IMR-90 (cell line): ENCODE measurements at regions not wholly inside any gene's neighbourhood (a gene's known extent, or its start where the extent isn't known, plus 50 kb on each side); places are given as distances from the start of the nearest gene placed in this dataset.

Source experiments
- ATAC-seq: fragments of 200-7000 bp; cut with Tn5 transposase; 2 replicates; pipeline ENCODE4 v1.9.1; 2020; ENCODE audit warnings: low read depth, mild to moderate bottlenecking, moderate library complexity
- BruUV-seq: library from RNA; stranded (reverse); fragments of 400-500 nt; replicated peaks from 2 replicates; lab custom pipeline; 2021; lab: Mats Ljungman, UMichigan
- CTCF ChIA-PET: fragments of 300-600 bp; formaldehyde crosslinking; extraction: SDS; loops from one replicate; lab custom pipeline; 2021; ENCODE audit warnings: antibody characterized with exemption; lab: Yijun Ruan, JAX
- POLR2A ChIA-PET: fragments of 300-600 bp; sonication (Branson Sonifier 250); formaldehyde crosslinking; loops from one replicate; lab custom pipeline; 2022; ENCODE audit warnings: antibody characterized with exemption; ENCODE audit not compliant: unreplicated experiment; lab: Charles Lee
- DNase-seq: peaks from one replicate; pipeline ENCODE4 v3.0.0; 2013
- H2AFZ ChIP-seq: replicated peaks from 2 replicates; pipeline ENCODE3; 2013; ENCODE audit warnings: low read length, mild to moderate bottlenecking; ENCODE audit not compliant: poor library complexity
- H2AK5ac ChIP-seq: 2 replicates; pipeline ENCODE4 v1.6.1; 2013; ENCODE audit warnings: low read depth, low read length, inconsistent platforms
- H2AK9ac ChIP-seq: replicated peaks from 2 replicates; pipeline ENCODE3; 2013; ENCODE audit warnings: mild to moderate bottlenecking, low read depth, low read length, moderate library complexity; ENCODE audit not compliant: poor library complexity
- H2BK120ac ChIP-seq: 2 replicates; pipeline ENCODE4 v1.6.1; 2013; ENCODE audit warnings: low read depth, low read length, inconsistent platforms
- H2BK15ac ChIP-seq: 3 replicates; pipeline ENCODE4 v1.6.1; 2013; ENCODE audit warnings: low read depth, low read length, inconsistent platforms
- H2BK20ac ChIP-seq: 2 replicates; pipeline ENCODE4 v1.6.1; 2013; ENCODE audit warnings: low read depth, mild to moderate bottlenecking, inconsistent platforms, low read length, moderate library complexity
- H2BK5ac ChIP-seq: 2 replicates; pipeline ENCODE4 v1.6.1; 2013; ENCODE audit warnings: mild to moderate bottlenecking, low read depth, low read length, inconsistent platforms; ENCODE audit not compliant: poor library complexity, severe bottlenecking
- H3K14ac ChIP-seq: replicated peaks from 2 replicates; pipeline ENCODE4 v1.6.1; 2013; ENCODE audit warnings: low read depth, low read length, inconsistent platforms
- H3K18ac ChIP-seq: 2 replicates; pipeline ENCODE4 v1.6.1; 2013; ENCODE audit warnings: low read depth, low read length, control low read depth
- H3K23ac ChIP-seq: 2 replicates; pipeline ENCODE4 v1.6.1; 2013; ENCODE audit warnings: low read depth, low read length, inconsistent platforms
- H3K27ac ChIP-seq: 2 replicates; pipeline ENCODE4 v1.5.1; 2013; ENCODE audit warnings: mild to moderate bottlenecking, control low read depth, low read length; ENCODE audit not compliant: insufficient read depth
- H3K27me3 ChIP-seq: 2 replicates; pipeline ENCODE4 v1.6.1; 2013; ENCODE audit warnings: low read length; ENCODE audit not compliant: control insufficient read depth, insufficient read depth
- H3K36me3 ChIP-seq: 2 replicates; pipeline ENCODE4 v1.6.1; 2013; ENCODE audit warnings: low read length, mixed read lengths; ENCODE audit not compliant: control insufficient read depth, insufficient read depth
- H3K4ac ChIP-seq: 2 replicates; pipeline ENCODE4 v1.6.1; 2013; ENCODE audit warnings: low read depth, low read length, inconsistent platforms
- H3K4me1 ChIP-seq: 2 replicates; pipeline ENCODE4 v1.6.1; 2013; ENCODE audit warnings: low read length, mixed read lengths; ENCODE audit not compliant: control insufficient read depth, insufficient read depth
- H3K4me2 ChIP-seq: 2 replicates; pipeline ENCODE4 v1.6.1; 2013; ENCODE audit warnings: low read depth, mild to moderate bottlenecking, control low read depth, low read length, moderate library complexity
- H3K4me3 ChIP-seq: 2 replicates; pipeline ENCODE4 v1.5.1; 2013; ENCODE audit warnings: low read depth, mild to moderate bottlenecking, control low read depth, low read length, moderate library complexity; ENCODE audit not compliant: insufficient read depth
- H3K56ac ChIP-seq: 2 replicates; pipeline ENCODE4 v1.6.1; 2013; ENCODE audit warnings: low read length, inconsistent platforms; ENCODE audit not compliant: insufficient read depth; ENCODE audit errors: extremely low read depth
- H3K79me1 ChIP-seq, 2 experiments: 2 replicates each; pipeline ENCODE4 v1.6.1; 2013; ENCODE audit warnings: low read length in 2 of 2, inconsistent platforms in 1 of 2, low read depth in 1 of 2
- H3K9ac ChIP-seq: 2 replicates; pipeline ENCODE4 v1.6.1; 2013; ENCODE audit warnings: low read depth, low read length, control low read depth
- H3K9me1 ChIP-seq: 2 replicates; pipeline ENCODE4 v1.6.1; 2013; ENCODE audit warnings: low read length, inconsistent platforms; ENCODE audit not compliant: insufficient read depth
- H3K9me3 ChIP-seq: 2 replicates; pipeline ENCODE4 v1.6.1; 2013; ENCODE audit warnings: low read length; ENCODE audit not compliant: control insufficient read depth, insufficient read depth
- H4K20me1 ChIP-seq: 2 replicates; pipeline ENCODE4 v1.6.1; 2013; ENCODE audit warnings: low read length, inconsistent platforms; ENCODE audit not compliant: insufficient read depth
- H4K5ac ChIP-seq: 2 replicates; pipeline ENCODE4 v1.6.1; 2013; ENCODE audit warnings: mild to moderate bottlenecking, low read depth, low read length, control low read depth
- H4K8ac ChIP-seq, 2 experiments: 2 replicates each; pipeline ENCODE4 v1.6.1; 2013; ENCODE audit warnings: low read depth in 2 of 2, low read length in 2 of 2, control low read depth in 1 of 2, inconsistent platforms in 1 of 2
- H4K91ac ChIP-seq: 2 replicates; pipeline ENCODE4 v1.6.1; 2013; ENCODE audit warnings: low read depth, low read length, inconsistent platforms; ENCODE audit not compliant: insufficient read depth
- BHLHE40 ChIP-seq: fragments of 150-350 bp; IDR thresholded peaks from 2 replicates; pipeline ENCODE4 v1.6.1; 2016; ENCODE audit warnings: mild to moderate bottlenecking, low read depth, low read length
- CEBPB ChIP-seq: IDR thresholded peaks from 2 replicates; pipeline ENCODE4 v1.6.1; 2012; ENCODE audit warnings: low read depth, low read length, improper control_type of control experiment
- CHD1 ChIP-seq: IDR thresholded peaks from 2 replicates; pipeline ENCODE4 v1.6.1; 2012; ENCODE audit warnings: low read depth, low read length, improper control_type of control experiment
- FOS ChIP-seq: fragments of 150-350 bp; IDR thresholded peaks from 2 replicates; pipeline ENCODE4 v1.6.1; 2016; ENCODE audit warnings: low read depth, low read length
- MAFK ChIP-seq: IDR thresholded peaks from 2 replicates; pipeline ENCODE4 v1.6.1; 2012; ENCODE audit warnings: low read depth, low read length, improper control_type of control experiment
- MAZ ChIP-seq: IDR thresholded peaks from 2 replicates; pipeline ENCODE4 v1.6.1; 2012; ENCODE audit warnings: low read depth, mild to moderate bottlenecking, low read length, improper control_type of control experiment, moderate library complexity, borderline replicate concordance
- MXI1 ChIP-seq: IDR thresholded peaks from 2 replicates; pipeline ENCODE4 v1.6.1; 2012; ENCODE audit warnings: low read depth, mild to moderate bottlenecking, low read length, moderate library complexity, borderline replicate concordance
- NFE2L2 ChIP-seq: fragments of 150-350 bp; IDR thresholded peaks from 2 replicates; pipeline ENCODE4 v1.6.1; 2016; ENCODE audit warnings: low read depth, mild to moderate bottlenecking, low read length
- POLR2A ChIP-seq: IDR thresholded peaks from 2 replicates; pipeline ENCODE4 v1.6.1; 2012; ENCODE audit warnings: mild to moderate bottlenecking, low read depth, low read length
- RAD21 ChIP-seq: IDR thresholded peaks from 2 replicates; pipeline ENCODE4 v1.6.1; 2012; ENCODE audit warnings: low read length, improper control_type of control experiment
- RCOR1 ChIP-seq: IDR thresholded peaks from 2 replicates; pipeline ENCODE4 v1.6.1; 2012; ENCODE audit warnings: mild to moderate bottlenecking, low read length, improper control_type of control experiment; ENCODE audit not compliant: insufficient replicate concordance
- RFX5 ChIP-seq: IDR thresholded peaks from 2 replicates; pipeline ENCODE4 v1.8.0; 2012; ENCODE audit warnings: low read depth, mild to moderate bottlenecking, low read length, moderate library complexity
- SMC3 ChIP-seq: fragments of 150-350 bp; IDR thresholded peaks from 2 replicates; pipeline ENCODE4 v1.6.1; 2016; ENCODE audit warnings: low read depth, mild to moderate bottlenecking, antibody characterized with exemption, low read length, moderate library complexity
- WGBS, 2 experiments: methylation state at CpG; one replicate each; pipeline versions ENCODE4 v1.1.5 to v1.1.7; 2013; ENCODE audit warnings: missing lambda C conversion rate in 2 of 2; ENCODE audit not compliant: insufficient read length in 1 of 2; ENCODE audit errors: extremely low coverage in 2 of 2; 5-methylcytosine and 5-hydroxymethylcytosine counted together
- dilution Hi-C: fragments of 300-500 bp; cut with HindIII; formaldehyde crosslinking; loops from one replicate; pipeline ENCODE4 v1.14.3; 2018; ENCODE audit warnings: low sequenced_read_pairs; ENCODE audit not compliant: unreplicated experiment
- in situ Hi-C: fragments of 300-500 bp; cut with MboI; formaldehyde crosslinking; loops from 3 replicates; pipeline ENCODE4 v1.14.3; 2019; ENCODE audit warnings: low sequenced_read_pairs, inconsistent platforms, mixed read lengths
- intact Hi-C: fragments of 100-400 bp; cut with micrococcal nuclease; formaldehyde crosslinking; loops from 2 replicates; pipeline ENCODE4 v1.10.0; 2022
- TF ChIP-seq, protein P1 (sequence below): fragments of 150-350 bp; IDR thresholded peaks from 2 replicates; pipeline ENCODE4 v1.6.1; 2017; ENCODE audit warnings: mild to moderate bottlenecking, antibody characterized with exemption, low read length, low read depth
- TF ChIP-seq, protein P2 (sequence below): fragments of 150-350 bp; IDR thresholded peaks from 2 replicates; pipeline ENCODE4 v1.6.1; 2016; ENCODE audit warnings: low read depth, mild to moderate bottlenecking, low read length, moderate library complexity, borderline replicate concordance
- TF ChIP-seq, protein P3 (sequence below): conservative IDR thresholded peaks from 2 replicates; pipeline ENCODE4 v1.5.1; 2012; ENCODE audit warnings: mild to moderate bottlenecking, low read depth, low read length, improper control_type of control experiment

DNA sequence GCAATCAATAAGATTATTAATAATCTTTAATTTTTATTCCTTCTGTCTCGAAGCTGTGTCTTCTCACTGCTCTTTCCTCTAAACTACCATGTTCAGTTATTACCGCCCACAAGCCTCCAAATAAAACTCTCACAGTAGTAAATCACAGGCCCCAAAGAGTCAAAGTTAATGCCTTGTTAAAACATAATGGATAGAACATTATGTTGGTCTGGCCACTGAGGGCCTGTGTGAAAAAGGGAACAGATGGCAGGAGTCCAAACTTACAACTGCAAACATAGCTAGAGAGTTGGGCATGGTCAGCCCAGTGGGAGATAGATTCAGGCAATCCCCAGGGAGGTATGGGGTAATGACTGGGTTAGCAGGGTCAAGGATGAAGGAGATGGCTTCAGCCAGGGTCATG lies 84.6 kb upstream of the TNIP3 start:
- H3K4me3 ChIP-seq = no peak overlapping the region
- H3K27ac ChIP-seq = no peak overlapping the region
- intact Hi-C loops (no loop called here), dilution Hi-C loops (no loop called here), in situ Hi-C loops (no loop called here)
- H2AK5ac ChIP-seq = no peak overlapping the region
- ChIA-PET POLR2A (no interaction called here), CTCF (interaction anchor here (2.8 kb wide), 1 partner anchor 56 kb away, joined by 15 read pairs; no protein-coding TSS in a partner anchor)
- no peaks in the 10 kb centered on the region for H4K20me1 ChIP-seq
- no peak overlapping the region for H2BK5ac ChIP-seq
- no peak overlapping the region for H4K5ac ChIP-seq
- no peak overlapping the region for H3K14ac ChIP-seq
- no peaks in the 10 kb centered on the region for H3K36me3 ChIP-seq
- no peaks in the 10 kb centered on the region for H3K79me1 ChIP-seq
- H3K4me2 ChIP-seq = no peak overlapping the region
- no peaks in the 10 kb centered on the region for H3K27me3 ChIP-seq
- no peak overlapping the region for H3K56ac ChIP-seq
- no TSS peak for BruUV-seq
- H3K9me1 ChIP-seq = no peaks in the 10 kb centered on the region
- no CpG with 5 or more reads among the region's 2 CpGs for WGBS, 2 experiments
- H2AFZ ChIP-seq = no peak overlapping the region
- DNase-seq = no peak
- H2BK20ac ChIP-seq = no peak overlapping the region
- no peak overlapping the region for H2BK15ac ChIP-seq
- H3K9ac ChIP-seq = no peak overlapping the region
- no peak for ATAC-seq
- no peak overlapping the region for H4K91ac ChIP-seq
- no peak overlapping the region for H2BK120ac ChIP-seq
- H3K4me1 ChIP-seq = no peaks in the 10 kb centered on the region
- no peak overlapping the region for H2AK9ac ChIP-seq
- H3K9me3 ChIP-seq = no peaks in the 10 kb centered on the region
- no peak overlapping the region for H3K4ac ChIP-seq
- no peak overlapping the region for H3K23ac ChIP-seq
- H4K8ac ChIP-seq = no peak overlapping the region
- TF ChIP-seq FOS (no peak), MXI1 (no peak), CHD1 (no peak), RCOR1 (no peak), POLR2A (no peak), RFX5 (no peak), RAD21 (no peak), SMC3 (no peak), BHLHE40 (no peak), CEBPB (no peak), MAZ (no peak), MAFK (no peak), NFE2L2 (no peak)
- TF ChIP-seq, protein P1, sequence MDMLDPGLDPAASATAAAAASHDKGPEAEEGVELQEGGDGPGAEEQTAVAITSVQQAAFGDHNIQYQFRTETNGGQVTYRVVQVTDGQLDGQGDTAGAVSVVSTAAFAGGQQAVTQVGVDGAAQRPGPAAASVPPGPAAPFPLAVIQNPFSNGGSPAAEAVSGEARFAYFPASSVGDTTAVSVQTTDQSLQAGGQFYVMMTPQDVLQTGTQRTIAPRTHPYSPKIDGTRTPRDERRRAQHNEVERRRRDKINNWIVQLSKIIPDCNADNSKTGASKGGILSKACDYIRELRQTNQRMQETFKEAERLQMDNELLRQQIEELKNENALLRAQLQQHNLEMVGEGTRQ = no peak
- TF ChIP-seq, protein P2, sequence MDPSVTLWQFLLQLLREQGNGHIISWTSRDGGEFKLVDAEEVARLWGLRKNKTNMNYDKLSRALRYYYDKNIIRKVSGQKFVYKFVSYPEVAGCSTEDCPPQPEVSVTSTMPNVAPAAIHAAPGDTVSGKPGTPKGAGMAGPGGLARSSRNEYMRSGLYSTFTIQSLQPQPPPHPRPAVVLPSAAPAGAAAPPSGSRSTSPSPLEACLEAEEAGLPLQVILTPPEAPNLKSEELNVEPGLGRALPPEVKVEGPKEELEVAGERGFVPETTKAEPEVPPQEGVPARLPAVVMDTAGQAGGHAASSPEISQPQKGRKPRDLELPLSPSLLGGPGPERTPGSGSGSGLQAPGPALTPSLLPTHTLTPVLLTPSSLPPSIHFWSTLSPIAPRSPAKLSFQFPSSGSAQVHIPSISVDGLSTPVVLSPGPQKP = no peak
- TF ChIP-seq, protein P3, sequence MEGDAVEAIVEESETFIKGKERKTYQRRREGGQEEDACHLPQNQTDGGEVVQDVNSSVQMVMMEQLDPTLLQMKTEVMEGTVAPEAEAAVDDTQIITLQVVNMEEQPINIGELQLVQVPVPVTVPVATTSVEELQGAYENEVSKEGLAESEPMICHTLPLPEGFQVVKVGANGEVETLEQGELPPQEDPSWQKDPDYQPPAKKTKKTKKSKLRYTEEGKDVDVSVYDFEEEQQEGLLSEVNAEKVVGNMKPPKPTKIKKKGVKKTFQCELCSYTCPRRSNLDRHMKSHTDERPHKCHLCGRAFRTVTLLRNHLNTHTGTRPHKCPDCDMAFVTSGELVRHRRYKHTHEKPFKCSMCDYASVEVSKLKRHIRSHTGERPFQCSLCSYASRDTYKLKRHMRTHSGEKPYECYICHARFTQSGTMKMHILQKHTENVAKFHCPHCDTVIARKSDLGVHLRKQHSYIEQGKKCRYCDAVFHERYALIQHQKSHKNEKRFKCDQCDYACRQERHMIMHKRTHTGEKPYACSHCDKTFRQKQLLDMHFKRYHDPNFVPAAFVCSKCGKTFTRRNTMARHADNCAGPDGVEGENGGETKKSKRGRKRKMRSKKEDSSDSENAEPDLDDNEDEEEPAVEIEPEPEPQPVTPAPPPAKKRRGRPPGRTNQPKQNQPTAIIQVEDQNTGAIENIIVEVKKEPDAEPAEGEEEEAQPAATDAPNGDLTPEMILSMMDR = no peak
- H3K18ac ChIP-seq = no peak overlapping the region
